HG03354 (cell line): ENCODE measurements at regions not wholly inside any gene's neighbourhood (a gene's known extent, or its start where the extent isn't known, plus 50 kb on each side); places are given as distances from the start of the nearest gene placed in this dataset.

ENCODE experiments used
- ATAC-seq: cut with Tn5 transposase; IDR thresholded peaks from one replicate; pipeline ENCODE4 v1.9.1; 2021; ENCODE audit warnings: mild to moderate bottlenecking; ENCODE audit not compliant: unreplicated experiment, poor library complexity, severe bottlenecking

- ATAC-seq: no peak
Measured at GRCh38 chr3:86229086-86229774, 761.7 kb downstream of the VGLL3 start.

GRCh38 chr3:86228101-86228500 lies 762.8 kb downstream of the VGLL3 start:
- no peak for ATAC-seq

- ATAC-seq: no peak
Measured at GRCh38 chr3:86225461-86225860, 765.5 kb downstream of the VGLL3 start.

GRCh38 chr3:86221601-86222000 lies 769.3 kb downstream of the VGLL3 start:
- ATAC-seq: no peak

- no peak for ATAC-seq
Measured at GRCh38 chr3:86208772-86209171, 782.2 kb downstream of the VGLL3 start.

GRCh38 chr3:86182606-86183005 lies 808.3 kb downstream of the VGLL3 start:
- no peak for ATAC-seq

- no peak for ATAC-seq
Measured at GRCh38 chr3:86180696-86181095, 810.3 kb downstream of the VGLL3 start.

GRCh38 chr3:86178095-86178494 lies 812.9 kb downstream of the VGLL3 start:
- no peak for ATAC-seq

GRCh38 chr3:86176445-86176784 lies 814.5 kb downstream of the VGLL3 start:
- ATAC-seq: no peak

GRCh38 chr3:86175593-86176444 lies 815.1 kb downstream of the VGLL3 start:
- no peak for ATAC-seq

GRCh38 chr3:86175051-86175536 lies 815.9 kb downstream of the VGLL3 start:
- no peak for ATAC-seq

- ATAC-seq: no peak
Measured at GRCh38 chr3:86173401-86173800, 817.5 kb downstream of the VGLL3 start.

- ATAC-seq: no peak
Measured at GRCh38 chr3:86168512-86168911, 822.4 kb downstream of the VGLL3 start.

- ATAC-seq: no peak
Measured at GRCh38 chr3:86162521-86162920, 828.4 kb downstream of the VGLL3 start.

GRCh38 chr3:86161493-86161892 lies 829.5 kb downstream of the VGLL3 start:
- no peak for ATAC-seq

- ATAC-seq: no peak
Measured at GRCh38 chr3:86152620-86153019, 838.3 kb downstream of the VGLL3 start.

GRCh38 chr3:86149054-86149453 lies 841.9 kb downstream of the VGLL3 start:
- no peak for ATAC-seq

- ATAC-seq: no peak
Measured at GRCh38 chr3:86147119-86147518, 843.8 kb downstream of the VGLL3 start.

- no peak for ATAC-seq
Measured at GRCh38 chr3:86126552-86126951, 864.4 kb downstream of the VGLL3 start.
